22Rv1 (cell line): ENCODE measurements at regions not wholly inside any gene's neighbourhood (a gene's known extent, or its start where the extent isn't known, plus 50 kb on each side); places are given as distances from the start of the nearest gene placed in this dataset.

ENCODE experiments used
- H3K27ac ChIP-seq: fragments of 450-650 bp; 2 replicates; pipeline ENCODE4 v1.5.1; 2017
- ZFX ChIP-seq: fragments of 450-650 bp; IDR thresholded peaks from 2 replicates; pipeline ENCODE4 v1.6.1; 2017; ENCODE audit warnings: antibody characterized with exemption, borderline replicate concordance
- TF ChIP-seq, protein P1 (sequence below): fragments of 450-650 bp; IDR thresholded peaks from 2 replicates; pipeline ENCODE4 v1.5.1; 2017; ENCODE audit warnings: mild to moderate bottlenecking

DNA sequence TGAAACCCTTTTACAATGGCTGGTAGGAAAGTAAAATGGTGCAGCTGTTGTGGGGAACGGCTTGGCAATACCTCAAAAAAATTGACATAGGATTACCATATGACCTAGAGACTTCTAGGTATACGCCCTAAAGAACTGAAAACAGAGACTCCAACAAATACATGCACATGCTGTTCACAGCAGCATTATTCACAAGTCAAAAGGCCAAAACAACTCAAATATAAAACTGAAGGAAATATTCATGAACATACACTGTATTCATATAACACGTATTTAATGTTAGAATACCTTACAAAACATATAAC lies 74.6 kb downstream of the FOXA2 start:
- no peak overlapping the region for H3K27ac ChIP-seq
- TF ChIP-seq ZFX = no peak
- TF ChIP-seq, protein P1, sequence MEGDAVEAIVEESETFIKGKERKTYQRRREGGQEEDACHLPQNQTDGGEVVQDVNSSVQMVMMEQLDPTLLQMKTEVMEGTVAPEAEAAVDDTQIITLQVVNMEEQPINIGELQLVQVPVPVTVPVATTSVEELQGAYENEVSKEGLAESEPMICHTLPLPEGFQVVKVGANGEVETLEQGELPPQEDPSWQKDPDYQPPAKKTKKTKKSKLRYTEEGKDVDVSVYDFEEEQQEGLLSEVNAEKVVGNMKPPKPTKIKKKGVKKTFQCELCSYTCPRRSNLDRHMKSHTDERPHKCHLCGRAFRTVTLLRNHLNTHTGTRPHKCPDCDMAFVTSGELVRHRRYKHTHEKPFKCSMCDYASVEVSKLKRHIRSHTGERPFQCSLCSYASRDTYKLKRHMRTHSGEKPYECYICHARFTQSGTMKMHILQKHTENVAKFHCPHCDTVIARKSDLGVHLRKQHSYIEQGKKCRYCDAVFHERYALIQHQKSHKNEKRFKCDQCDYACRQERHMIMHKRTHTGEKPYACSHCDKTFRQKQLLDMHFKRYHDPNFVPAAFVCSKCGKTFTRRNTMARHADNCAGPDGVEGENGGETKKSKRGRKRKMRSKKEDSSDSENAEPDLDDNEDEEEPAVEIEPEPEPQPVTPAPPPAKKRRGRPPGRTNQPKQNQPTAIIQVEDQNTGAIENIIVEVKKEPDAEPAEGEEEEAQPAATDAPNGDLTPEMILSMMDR = no peak

DNA sequence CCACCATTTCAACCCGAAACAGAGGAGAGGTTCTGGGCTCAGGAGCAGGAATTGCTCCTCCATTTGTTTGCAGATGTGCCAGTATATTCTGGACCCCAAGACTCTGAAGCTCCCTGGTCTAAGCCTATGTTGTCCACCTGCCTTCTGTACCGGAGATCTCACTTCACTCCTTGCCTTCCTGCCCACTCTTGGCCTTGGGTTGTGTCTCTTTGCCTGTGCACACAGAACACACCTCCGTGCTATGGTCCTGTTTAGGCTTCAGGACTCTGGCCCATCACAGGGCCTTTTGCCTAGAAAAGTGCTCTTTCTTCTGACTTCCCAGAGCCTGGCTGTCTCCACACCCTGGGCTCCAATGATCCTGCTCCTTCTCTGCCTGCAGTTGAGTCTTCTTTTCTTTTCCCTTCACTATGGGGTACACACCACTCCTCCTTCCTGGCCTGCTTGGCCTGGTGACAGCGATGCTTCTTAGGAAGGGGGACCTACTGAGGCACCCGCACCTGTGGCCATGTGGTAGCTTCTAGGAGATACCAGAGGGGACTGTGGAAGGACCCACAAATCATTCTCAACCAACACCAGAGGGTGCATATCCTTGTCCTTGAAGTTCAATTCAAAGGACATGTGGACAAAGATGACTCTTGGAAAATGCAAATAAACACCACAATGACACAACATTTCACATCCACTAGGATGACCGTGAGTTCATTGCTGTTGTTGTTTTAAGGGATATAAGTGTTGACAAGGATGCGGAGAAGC lies 75.1 kb downstream of the FOXA2 start:
- TF ChIP-seq ZFX = no peak
- TF ChIP-seq, protein P1 = no peak
- no peak overlapping the region for H3K27ac ChIP-seq

DNA sequence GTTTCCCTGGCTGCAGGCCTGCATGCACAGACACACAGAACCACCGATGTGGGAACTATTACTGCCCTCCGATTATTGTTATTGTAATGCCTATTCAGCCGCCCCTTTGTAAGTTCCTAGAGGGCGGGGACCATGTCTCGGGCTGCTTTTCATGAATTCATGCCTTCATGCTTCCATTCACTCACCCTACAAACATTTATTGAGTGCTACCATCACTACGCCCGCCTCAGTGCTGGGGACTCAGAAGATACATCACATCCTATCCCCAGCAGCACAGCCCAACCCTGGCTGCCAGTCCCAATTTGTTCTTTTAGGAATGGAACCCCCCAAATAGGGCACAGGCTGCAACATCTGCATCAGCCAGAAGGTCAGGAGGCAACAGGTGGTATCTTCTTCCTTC lies 75.9 kb downstream of the FOXA2 start:
- no peak for TF ChIP-seq ZFX
- TF ChIP-seq, protein P1 = no peak
- no peak overlapping the region for H3K27ac ChIP-seq

DNA sequence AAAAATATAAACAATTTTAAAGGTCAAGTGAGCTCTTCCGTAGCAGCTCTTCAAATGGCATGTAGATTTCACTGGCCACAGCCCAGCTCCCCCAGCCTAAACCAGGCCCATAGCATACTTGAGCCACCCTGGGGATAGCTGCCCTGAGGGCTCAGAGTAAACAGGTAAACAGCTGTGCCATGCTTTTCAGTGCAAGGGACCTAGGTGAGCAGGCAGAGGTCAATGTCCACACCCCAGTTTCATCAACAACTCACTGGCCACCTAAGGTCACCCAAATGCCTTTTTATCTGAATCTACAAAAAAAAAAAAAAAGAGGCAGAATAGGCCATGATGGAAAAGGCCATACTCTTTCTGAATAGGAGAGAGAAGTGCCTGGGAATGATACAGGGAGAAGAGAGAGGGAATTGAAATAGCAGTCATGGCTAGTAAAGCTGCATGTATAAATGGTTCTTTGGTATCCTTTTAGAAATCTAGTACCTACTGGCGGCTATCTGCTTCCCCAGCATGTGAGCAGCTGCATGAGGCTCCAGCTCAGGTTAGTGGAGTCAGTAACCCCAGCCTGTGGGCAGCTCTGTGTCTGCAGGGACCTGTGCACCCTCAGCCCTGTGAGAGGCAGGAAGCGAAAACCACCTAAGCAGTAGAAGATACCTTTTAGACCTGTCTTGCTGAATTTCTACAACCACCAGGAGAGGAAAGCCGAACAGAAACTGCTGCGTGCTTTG lies 77.0 kb downstream of the FOXA2 start:
- TF ChIP-seq, protein P1 = no peak
- no peak for TF ChIP-seq ZFX
- H3K27ac ChIP-seq = no peak overlapping the region

DNA sequence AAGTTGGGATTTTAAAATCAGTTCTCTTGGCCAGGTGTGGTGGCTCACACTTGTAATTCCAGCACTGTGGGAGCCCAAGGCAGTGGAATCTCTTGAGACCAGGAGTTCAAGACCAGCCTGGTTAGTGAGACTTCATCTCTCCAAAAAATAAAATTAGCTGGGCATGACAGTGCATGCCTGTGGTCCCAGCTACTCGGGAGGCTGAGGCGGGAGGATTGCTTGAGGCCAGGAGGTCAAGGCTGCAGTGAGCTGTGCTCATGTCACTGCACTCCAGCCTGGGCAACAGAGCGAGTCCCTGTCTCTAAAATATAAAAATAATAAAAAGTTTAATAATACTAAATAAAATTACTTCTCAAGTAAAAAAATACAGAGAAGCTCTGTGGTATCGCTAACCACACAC lies 77.5 kb downstream of the FOXA2 start:
- H3K27ac ChIP-seq = no peak overlapping the region
- TF ChIP-seq ZFX = no peak

DNA sequence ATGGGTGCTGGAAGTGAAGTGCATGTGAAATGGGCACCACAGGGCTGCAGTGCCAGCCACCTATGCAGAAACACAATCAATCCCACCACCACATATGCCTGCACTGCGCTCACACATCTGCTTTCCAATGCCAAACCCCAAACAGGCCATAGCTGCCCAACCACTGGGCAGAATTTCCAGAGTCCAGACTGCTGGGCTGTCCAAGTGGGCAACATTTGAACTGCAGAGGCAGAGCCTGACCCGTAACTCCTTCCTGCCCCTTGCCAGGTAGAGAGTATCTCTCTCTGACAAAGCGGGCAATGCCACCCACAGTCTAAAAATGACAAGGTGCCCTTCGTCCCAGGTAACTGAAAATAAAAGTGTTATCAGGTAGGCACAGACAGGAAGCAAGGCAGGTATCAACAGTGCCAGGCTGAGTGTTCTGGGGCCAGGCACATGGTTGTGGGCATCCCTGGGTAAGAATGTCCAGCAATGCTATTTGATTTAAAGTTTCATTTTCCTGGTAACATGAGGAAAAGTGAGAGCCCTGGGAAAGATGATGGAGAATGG lies 79.5 kb downstream of the FOXA2 start:
- no peak overlapping the region for H3K27ac ChIP-seq
- no peak for TF ChIP-seq ZFX
- TF ChIP-seq, protein P1 = no peak

DNA sequence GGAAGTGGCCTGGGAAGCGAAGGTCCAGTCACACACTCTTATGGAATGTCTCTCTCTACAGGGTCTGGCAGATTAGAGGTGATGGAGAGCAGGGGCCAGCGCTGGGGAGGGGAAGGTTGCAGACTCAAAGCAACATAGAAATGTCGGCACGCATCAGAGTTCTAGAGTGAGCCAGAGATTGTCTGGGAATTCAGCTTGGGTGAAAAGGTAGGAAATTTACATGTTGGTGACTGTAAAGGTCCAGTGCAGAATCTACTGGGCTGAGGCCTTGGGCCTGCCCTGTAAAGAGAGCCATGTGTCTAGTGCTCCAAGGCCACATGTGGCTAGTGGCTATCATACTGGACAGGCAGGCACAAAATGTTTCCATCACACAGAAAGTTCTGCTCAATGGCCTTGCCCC lies 80.8 kb downstream of the FOXA2 start:
- H3K27ac ChIP-seq = no peak overlapping the region
- TF ChIP-seq, protein P1 = no peak
